IMR-90 (cell line): ENCODE measurements at regions not wholly inside any gene's neighbourhood (a gene's known extent, or its start where the extent isn't known, plus 50 kb on each side); places are given as distances from the start of the nearest gene placed in this dataset.

ENCODE experiments used
- ATAC-seq: fragments of 200-7000 bp; cut with Tn5 transposase; 2 replicates; pipeline ENCODE4 v1.9.1; 2020; ENCODE audit warnings: low read depth, mild to moderate bottlenecking, moderate library complexity
- BruUV-seq: library from RNA; stranded (reverse); fragments of 400-500 nt; replicated peaks from 2 replicates; lab custom pipeline; 2021; lab: Mats Ljungman, UMichigan
- CTCF ChIA-PET: fragments of 300-600 bp; formaldehyde crosslinking; extraction: SDS; loops from one replicate; lab custom pipeline; 2021; ENCODE audit warnings: antibody characterized with exemption; lab: Yijun Ruan, JAX
- POLR2A ChIA-PET: fragments of 300-600 bp; sonication (Branson Sonifier 250); formaldehyde crosslinking; loops from one replicate; lab custom pipeline; 2022; ENCODE audit warnings: antibody characterized with exemption; ENCODE audit not compliant: unreplicated experiment; lab: Charles Lee
- DNase-seq: peaks from one replicate; pipeline ENCODE4 v3.0.0; 2013
- H2AFZ ChIP-seq: replicated peaks from 2 replicates; pipeline ENCODE3; 2013; ENCODE audit warnings: low read length, mild to moderate bottlenecking; ENCODE audit not compliant: poor library complexity
- H2AK5ac ChIP-seq: 2 replicates; pipeline ENCODE4 v1.6.1; 2013; ENCODE audit warnings: low read depth, low read length, inconsistent platforms
- H2AK9ac ChIP-seq: replicated peaks from 2 replicates; pipeline ENCODE3; 2013; ENCODE audit warnings: mild to moderate bottlenecking, low read depth, low read length, moderate library complexity; ENCODE audit not compliant: poor library complexity
- H2BK120ac ChIP-seq: 2 replicates; pipeline ENCODE4 v1.6.1; 2013; ENCODE audit warnings: low read depth, low read length, inconsistent platforms
- H2BK15ac ChIP-seq: 3 replicates; pipeline ENCODE4 v1.6.1; 2013; ENCODE audit warnings: low read depth, low read length, inconsistent platforms
- H2BK20ac ChIP-seq: 2 replicates; pipeline ENCODE4 v1.6.1; 2013; ENCODE audit warnings: low read depth, mild to moderate bottlenecking, inconsistent platforms, low read length, moderate library complexity
- H2BK5ac ChIP-seq: 2 replicates; pipeline ENCODE4 v1.6.1; 2013; ENCODE audit warnings: mild to moderate bottlenecking, low read depth, low read length, inconsistent platforms; ENCODE audit not compliant: poor library complexity, severe bottlenecking
- H3K14ac ChIP-seq: replicated peaks from 2 replicates; pipeline ENCODE4 v1.6.1; 2013; ENCODE audit warnings: low read depth, low read length, inconsistent platforms
- H3K18ac ChIP-seq: 2 replicates; pipeline ENCODE4 v1.6.1; 2013; ENCODE audit warnings: low read depth, low read length, control low read depth
- H3K23ac ChIP-seq: 2 replicates; pipeline ENCODE4 v1.6.1; 2013; ENCODE audit warnings: low read depth, low read length, inconsistent platforms
- H3K27ac ChIP-seq: 2 replicates; pipeline ENCODE4 v1.5.1; 2013; ENCODE audit warnings: mild to moderate bottlenecking, control low read depth, low read length; ENCODE audit not compliant: insufficient read depth
- H3K27me3 ChIP-seq: 2 replicates; pipeline ENCODE4 v1.6.1; 2013; ENCODE audit warnings: low read length; ENCODE audit not compliant: control insufficient read depth, insufficient read depth
- H3K36me3 ChIP-seq: 2 replicates; pipeline ENCODE4 v1.6.1; 2013; ENCODE audit warnings: low read length, mixed read lengths; ENCODE audit not compliant: control insufficient read depth, insufficient read depth
- H3K4ac ChIP-seq: 2 replicates; pipeline ENCODE4 v1.6.1; 2013; ENCODE audit warnings: low read depth, low read length, inconsistent platforms
- H3K4me1 ChIP-seq: 2 replicates; pipeline ENCODE4 v1.6.1; 2013; ENCODE audit warnings: low read length, mixed read lengths; ENCODE audit not compliant: control insufficient read depth, insufficient read depth
- H3K4me2 ChIP-seq: 2 replicates; pipeline ENCODE4 v1.6.1; 2013; ENCODE audit warnings: low read depth, mild to moderate bottlenecking, control low read depth, low read length, moderate library complexity
- H3K4me3 ChIP-seq: 2 replicates; pipeline ENCODE4 v1.5.1; 2013; ENCODE audit warnings: low read depth, mild to moderate bottlenecking, control low read depth, low read length, moderate library complexity; ENCODE audit not compliant: insufficient read depth
- H3K56ac ChIP-seq: 2 replicates; pipeline ENCODE4 v1.6.1; 2013; ENCODE audit warnings: low read length, inconsistent platforms; ENCODE audit not compliant: insufficient read depth; ENCODE audit errors: extremely low read depth
- H3K79me1 ChIP-seq, 2 experiments: 2 replicates each; pipeline ENCODE4 v1.6.1; 2013; ENCODE audit warnings: low read length in 2 of 2, inconsistent platforms in 1 of 2, low read depth in 1 of 2
- H3K9ac ChIP-seq: 2 replicates; pipeline ENCODE4 v1.6.1; 2013; ENCODE audit warnings: low read depth, low read length, control low read depth
- H3K9me1 ChIP-seq: 2 replicates; pipeline ENCODE4 v1.6.1; 2013; ENCODE audit warnings: low read length, inconsistent platforms; ENCODE audit not compliant: insufficient read depth
- H3K9me3 ChIP-seq: 2 replicates; pipeline ENCODE4 v1.6.1; 2013; ENCODE audit warnings: low read length; ENCODE audit not compliant: control insufficient read depth, insufficient read depth
- H4K20me1 ChIP-seq: 2 replicates; pipeline ENCODE4 v1.6.1; 2013; ENCODE audit warnings: low read length, inconsistent platforms; ENCODE audit not compliant: insufficient read depth
- H4K5ac ChIP-seq: 2 replicates; pipeline ENCODE4 v1.6.1; 2013; ENCODE audit warnings: mild to moderate bottlenecking, low read depth, low read length, control low read depth
- H4K8ac ChIP-seq, 2 experiments: 2 replicates each; pipeline ENCODE4 v1.6.1; 2013; ENCODE audit warnings: low read depth in 2 of 2, low read length in 2 of 2, control low read depth in 1 of 2, inconsistent platforms in 1 of 2
- H4K91ac ChIP-seq: 2 replicates; pipeline ENCODE4 v1.6.1; 2013; ENCODE audit warnings: low read depth, low read length, inconsistent platforms; ENCODE audit not compliant: insufficient read depth
- CHD1 ChIP-seq: IDR thresholded peaks from 2 replicates; pipeline ENCODE4 v1.6.1; 2012; ENCODE audit warnings: low read depth, low read length, improper control_type of control experiment
- ELK1 ChIP-seq: fragments of 150-350 bp; IDR thresholded peaks from 2 replicates; pipeline ENCODE4 v1.6.1; 2016; ENCODE audit warnings: low read depth, mild to moderate bottlenecking, low read length, moderate library complexity, borderline replicate concordance
- FOS ChIP-seq: fragments of 150-350 bp; IDR thresholded peaks from 2 replicates; pipeline ENCODE4 v1.6.1; 2016; ENCODE audit warnings: low read depth, low read length
- MAFK ChIP-seq: IDR thresholded peaks from 2 replicates; pipeline ENCODE4 v1.6.1; 2012; ENCODE audit warnings: low read depth, low read length, improper control_type of control experiment
- MAZ ChIP-seq: IDR thresholded peaks from 2 replicates; pipeline ENCODE4 v1.6.1; 2012; ENCODE audit warnings: low read depth, mild to moderate bottlenecking, low read length, improper control_type of control experiment, moderate library complexity, borderline replicate concordance
- MXI1 ChIP-seq: IDR thresholded peaks from 2 replicates; pipeline ENCODE4 v1.6.1; 2012; ENCODE audit warnings: low read depth, mild to moderate bottlenecking, low read length, moderate library complexity, borderline replicate concordance
- NFE2L2 ChIP-seq: fragments of 150-350 bp; IDR thresholded peaks from 2 replicates; pipeline ENCODE4 v1.6.1; 2016; ENCODE audit warnings: low read depth, mild to moderate bottlenecking, low read length
- POLR2A ChIP-seq: IDR thresholded peaks from 2 replicates; pipeline ENCODE4 v1.6.1; 2012; ENCODE audit warnings: mild to moderate bottlenecking, low read depth, low read length
- RAD21 ChIP-seq: IDR thresholded peaks from 2 replicates; pipeline ENCODE4 v1.6.1; 2012; ENCODE audit warnings: low read length, improper control_type of control experiment
- RCOR1 ChIP-seq: IDR thresholded peaks from 2 replicates; pipeline ENCODE4 v1.6.1; 2012; ENCODE audit warnings: mild to moderate bottlenecking, low read length, improper control_type of control experiment; ENCODE audit not compliant: insufficient replicate concordance
- RFX5 ChIP-seq: IDR thresholded peaks from 2 replicates; pipeline ENCODE4 v1.8.0; 2012; ENCODE audit warnings: low read depth, mild to moderate bottlenecking, low read length, moderate library complexity
- SMC3 ChIP-seq: fragments of 150-350 bp; IDR thresholded peaks from 2 replicates; pipeline ENCODE4 v1.6.1; 2016; ENCODE audit warnings: low read depth, mild to moderate bottlenecking, antibody characterized with exemption, low read length, moderate library complexity
- USF2 ChIP-seq: fragments of 150-350 bp; IDR thresholded peaks from 2 replicates; pipeline ENCODE4 v1.6.1; 2017; ENCODE audit warnings: mild to moderate bottlenecking, antibody characterized with exemption, low read length, low read depth
- WGBS, 2 experiments: methylation state at CpG; one replicate each; pipeline versions ENCODE4 v1.1.5 to v1.1.7; 2013; ENCODE audit warnings: missing lambda C conversion rate in 2 of 2; ENCODE audit not compliant: insufficient read length in 1 of 2; ENCODE audit errors: extremely low coverage in 2 of 2; 5-methylcytosine and 5-hydroxymethylcytosine counted together
- dilution Hi-C: fragments of 300-500 bp; cut with HindIII; formaldehyde crosslinking; loops from one replicate; pipeline ENCODE4 v1.14.3; 2018; ENCODE audit warnings: low sequenced_read_pairs; ENCODE audit not compliant: unreplicated experiment
- in situ Hi-C: fragments of 300-500 bp; cut with MboI; formaldehyde crosslinking; loops from 3 replicates; pipeline ENCODE4 v1.14.3; 2019; ENCODE audit warnings: low sequenced_read_pairs, inconsistent platforms, mixed read lengths
- intact Hi-C: fragments of 100-400 bp; cut with micrococcal nuclease; formaldehyde crosslinking; loops from 2 replicates; pipeline ENCODE4 v1.10.0; 2022
- TF ChIP-seq, protein P1 (sequence below): conservative IDR thresholded peaks from 2 replicates; pipeline ENCODE4 v1.5.1; 2012; ENCODE audit warnings: mild to moderate bottlenecking, low read depth, low read length, improper control_type of control experiment

DNA sequence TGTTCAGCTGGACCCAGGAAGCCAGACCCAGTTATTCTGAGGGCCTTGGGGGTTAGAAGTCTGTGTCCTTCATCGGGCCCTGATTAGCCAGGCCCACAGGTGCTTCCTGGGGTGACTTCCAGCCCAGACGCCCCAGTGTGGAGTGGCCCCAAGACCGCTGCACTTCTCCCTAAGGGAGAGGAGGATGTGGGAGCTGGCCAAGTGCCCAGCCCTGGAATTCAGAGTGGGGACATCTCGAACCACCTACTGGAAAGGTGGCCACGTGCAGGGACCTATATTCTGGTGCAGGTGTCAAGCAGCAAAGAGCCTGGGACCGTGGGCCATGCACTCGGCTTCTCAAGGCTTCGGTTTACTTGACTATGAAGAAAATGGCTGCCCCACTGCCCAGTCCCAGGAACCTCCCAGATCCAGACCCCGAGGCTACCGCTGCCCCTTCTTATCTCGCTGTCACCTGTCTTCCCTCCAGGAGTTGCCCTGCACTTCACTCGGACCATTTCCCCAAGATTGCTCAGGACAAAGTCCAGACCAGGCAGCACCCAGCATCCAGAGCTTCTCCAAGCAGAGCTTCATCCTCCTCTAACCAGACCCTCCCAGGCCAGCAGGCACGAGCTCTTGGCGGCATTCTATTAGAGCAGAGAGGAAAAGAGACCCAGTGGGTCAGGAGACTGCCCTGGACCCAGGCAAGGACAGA, 142.8 kb upstream of the ID2 start:
- H4K20me1 ChIP-seq: no peaks in the 10 kb centered on the region
- ATAC-seq (no peak), DNase-seq (no peak)
- no TSS peak for BruUV-seq
- in situ Hi-C loops: no loop called here
- ChIA-PET POLR2A (no interaction called here), CTCF (no interaction called here)
- H2AK5ac ChIP-seq: no peak overlapping the region
- TF ChIP-seq RCOR1 (no peak), MAFK (no peak), USF2 (no peak), SMC3 (no peak), POLR2A (no peak), RAD21 (no peak), MAZ (no peak), NFE2L2 (no peak), CHD1 (no peak), RFX5 (no peak), MXI1 (no peak), ELK1 (no peak), FOS (no peak)
- TF ChIP-seq, protein P1, sequence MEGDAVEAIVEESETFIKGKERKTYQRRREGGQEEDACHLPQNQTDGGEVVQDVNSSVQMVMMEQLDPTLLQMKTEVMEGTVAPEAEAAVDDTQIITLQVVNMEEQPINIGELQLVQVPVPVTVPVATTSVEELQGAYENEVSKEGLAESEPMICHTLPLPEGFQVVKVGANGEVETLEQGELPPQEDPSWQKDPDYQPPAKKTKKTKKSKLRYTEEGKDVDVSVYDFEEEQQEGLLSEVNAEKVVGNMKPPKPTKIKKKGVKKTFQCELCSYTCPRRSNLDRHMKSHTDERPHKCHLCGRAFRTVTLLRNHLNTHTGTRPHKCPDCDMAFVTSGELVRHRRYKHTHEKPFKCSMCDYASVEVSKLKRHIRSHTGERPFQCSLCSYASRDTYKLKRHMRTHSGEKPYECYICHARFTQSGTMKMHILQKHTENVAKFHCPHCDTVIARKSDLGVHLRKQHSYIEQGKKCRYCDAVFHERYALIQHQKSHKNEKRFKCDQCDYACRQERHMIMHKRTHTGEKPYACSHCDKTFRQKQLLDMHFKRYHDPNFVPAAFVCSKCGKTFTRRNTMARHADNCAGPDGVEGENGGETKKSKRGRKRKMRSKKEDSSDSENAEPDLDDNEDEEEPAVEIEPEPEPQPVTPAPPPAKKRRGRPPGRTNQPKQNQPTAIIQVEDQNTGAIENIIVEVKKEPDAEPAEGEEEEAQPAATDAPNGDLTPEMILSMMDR: no peak
- H3K36me3 ChIP-seq: no peaks in the 10 kb centered on the region
- H4K5ac ChIP-seq: no peak overlapping the region
- H3K9me3 ChIP-seq: no peaks in the 10 kb centered on the region
- peaks cover 21% of the 10 kb centered on the region for H3K4me1 ChIP-seq
- H3K18ac ChIP-seq: no peak overlapping the region
- H2BK120ac ChIP-seq: no peak overlapping the region
- H3K4ac ChIP-seq: no peak overlapping the region
- H2AFZ ChIP-seq: no peak overlapping the region
- no peak overlapping the region for H4K91ac ChIP-seq
- intact Hi-C loops: no loop called here
- dilution Hi-C loops: no loop called here
- no peak overlapping the region for H3K23ac ChIP-seq
- H2BK5ac ChIP-seq: no peak overlapping the region
- no peak overlapping the region for H3K27ac ChIP-seq
- H3K56ac ChIP-seq: no peak overlapping the region
- no peak overlapping the region for H2AK9ac ChIP-seq
- H3K4me3 ChIP-seq: no peak overlapping the region
- H3K27me3 ChIP-seq: 0 out of 2 replicates have a peak, but pooled peaks cover 2% of the 10 kb centered on the region
- no peak overlapping the region for H3K4me2 ChIP-seq
- H3K9me1 ChIP-seq: peaks cover 3% of the 10 kb centered on the region
- H3K9ac ChIP-seq: no peak overlapping the region
- H2BK20ac ChIP-seq: no peak overlapping the region
- WGBS, 2 experiments: 93% methylated on average over 3 of the region's 14 CpGs; no CpG with 5 or more reads in 1 of the 2 experiments
- H3K14ac ChIP-seq: no peak overlapping the region
- no peak overlapping the region for H2BK15ac ChIP-seq
- H4K8ac ChIP-seq: no peak overlapping the region
- no peaks in the 10 kb centered on the region for H3K79me1 ChIP-seq
